ENCODE measurements at regions not wholly inside any gene's neighbourhood (a gene's known extent, or its start where the extent isn't known, plus 50 kb on each side); places are given as distances from the start of the nearest gene placed in this dataset.

- Histone ChIP-seq H3K4me1 (peaks cover 0 to 6% (median under 1%) of the 10 kb centered on the region in 4 donors), H3K9me3 (no peaks in the 10 kb centered on the region), H3K27ac (no peak overlapping the region), H3K36me3 (peaks cover 0 to 7% (median 0%) of the 10 kb centered on the region in 3 donors), H3K27me3 (no peaks in the 10 kb centered on the region), H3K4me3 (no peak overlapping the region)
- DNase-seq (ENCODE audit: low spot score in 2 of 2): no peak
- no peak for TF ChIP-seq POLR2A (IDR thresholded peaks at IDR 0.05)
- TF ChIP-seq, protein P1, sequence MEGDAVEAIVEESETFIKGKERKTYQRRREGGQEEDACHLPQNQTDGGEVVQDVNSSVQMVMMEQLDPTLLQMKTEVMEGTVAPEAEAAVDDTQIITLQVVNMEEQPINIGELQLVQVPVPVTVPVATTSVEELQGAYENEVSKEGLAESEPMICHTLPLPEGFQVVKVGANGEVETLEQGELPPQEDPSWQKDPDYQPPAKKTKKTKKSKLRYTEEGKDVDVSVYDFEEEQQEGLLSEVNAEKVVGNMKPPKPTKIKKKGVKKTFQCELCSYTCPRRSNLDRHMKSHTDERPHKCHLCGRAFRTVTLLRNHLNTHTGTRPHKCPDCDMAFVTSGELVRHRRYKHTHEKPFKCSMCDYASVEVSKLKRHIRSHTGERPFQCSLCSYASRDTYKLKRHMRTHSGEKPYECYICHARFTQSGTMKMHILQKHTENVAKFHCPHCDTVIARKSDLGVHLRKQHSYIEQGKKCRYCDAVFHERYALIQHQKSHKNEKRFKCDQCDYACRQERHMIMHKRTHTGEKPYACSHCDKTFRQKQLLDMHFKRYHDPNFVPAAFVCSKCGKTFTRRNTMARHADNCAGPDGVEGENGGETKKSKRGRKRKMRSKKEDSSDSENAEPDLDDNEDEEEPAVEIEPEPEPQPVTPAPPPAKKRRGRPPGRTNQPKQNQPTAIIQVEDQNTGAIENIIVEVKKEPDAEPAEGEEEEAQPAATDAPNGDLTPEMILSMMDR (IDR thresholded peaks at IDR 0.05): no peak
- TF ChIP-seq EP300 (IDR thresholded peaks at IDR 0.05): no peak
- 78 to 87% methylated on average over 5 to 6 of the region's 6 CpGs for WGBS, 2 donors
Measured at GRCh38 chr10:31116226-31116625, 84.6 kb upstream of the ZNF438 start.

DNA sequence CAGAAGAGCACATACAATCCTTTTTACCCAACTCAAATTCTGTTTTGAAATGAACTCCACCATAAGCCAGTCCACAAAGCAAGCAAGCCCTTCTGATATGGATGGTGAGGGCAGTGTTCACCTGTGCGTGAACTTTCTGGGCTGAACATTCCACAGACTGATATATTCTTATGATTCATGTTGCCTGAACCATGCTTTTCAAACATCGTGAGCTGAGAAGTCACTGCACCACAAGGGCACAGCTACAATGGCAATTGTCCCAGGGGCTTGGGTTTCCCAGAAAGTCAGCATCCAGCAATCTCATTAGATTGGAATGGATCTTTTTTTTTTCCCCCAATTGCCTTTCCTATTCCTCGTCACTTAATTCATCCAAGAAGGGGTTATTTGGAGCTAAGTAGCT lies 86.9 kb upstream of the ZNF438 start:
- Histone ChIP-seq H3K27ac (no peak overlapping the region), H3K4me1 (peaks cover 0 to 11% (median 4%) of the 10 kb centered on the region in 4 donors), H3K9me3 (no peaks in the 10 kb centered on the region), H3K4me3 (no peak overlapping the region), H3K36me3 (peaks cover 0 to 7% (median 0%) of the 10 kb centered on the region in 3 donors), H3K27me3 (no peaks in the 10 kb centered on the region)
- 65 to 73% methylated on average over 3 of the region's 3 CpGs for WGBS, 2 donors
- TF ChIP-seq POLR2A (IDR thresholded peaks at IDR 0.05): no peak
- TF ChIP-seq, protein P1 (IDR thresholded peaks at IDR 0.05): no peak
- TF ChIP-seq EP300 (IDR thresholded peaks at IDR 0.05): no peak
- no peak for DNase-seq (ENCODE audit: low spot score in 2 of 2)

GRCh38 chr10:31120392-31120791 lies 88.7 kb upstream of the ZNF438 start:
- DNase-seq (ENCODE audit: low spot score in 2 of 2): no peak
- Histone ChIP-seq H3K9me3 (no peaks in the 10 kb centered on the region), H3K36me3 (no peaks in the 10 kb centered on the region), H3K4me3 (no peak overlapping the region), H3K27me3 (no peaks in the 10 kb centered on the region), H3K27ac (peak overlapping the region in 1 of 4 donors; percentile 33), H3K4me1 (peaks cover 0 to 11% (median 4%) of the 10 kb centered on the region in 4 donors)
- TF ChIP-seq, protein P1 (IDR thresholded peaks at IDR 0.05): no peak
- no peak for TF ChIP-seq POLR2A (IDR thresholded peaks at IDR 0.05)
- no peak for TF ChIP-seq EP300 (IDR thresholded peaks at IDR 0.05)
- WGBS, 2 donors: 55 to 60% methylated on average over 1 of the region's 1 CpG

DNA sequence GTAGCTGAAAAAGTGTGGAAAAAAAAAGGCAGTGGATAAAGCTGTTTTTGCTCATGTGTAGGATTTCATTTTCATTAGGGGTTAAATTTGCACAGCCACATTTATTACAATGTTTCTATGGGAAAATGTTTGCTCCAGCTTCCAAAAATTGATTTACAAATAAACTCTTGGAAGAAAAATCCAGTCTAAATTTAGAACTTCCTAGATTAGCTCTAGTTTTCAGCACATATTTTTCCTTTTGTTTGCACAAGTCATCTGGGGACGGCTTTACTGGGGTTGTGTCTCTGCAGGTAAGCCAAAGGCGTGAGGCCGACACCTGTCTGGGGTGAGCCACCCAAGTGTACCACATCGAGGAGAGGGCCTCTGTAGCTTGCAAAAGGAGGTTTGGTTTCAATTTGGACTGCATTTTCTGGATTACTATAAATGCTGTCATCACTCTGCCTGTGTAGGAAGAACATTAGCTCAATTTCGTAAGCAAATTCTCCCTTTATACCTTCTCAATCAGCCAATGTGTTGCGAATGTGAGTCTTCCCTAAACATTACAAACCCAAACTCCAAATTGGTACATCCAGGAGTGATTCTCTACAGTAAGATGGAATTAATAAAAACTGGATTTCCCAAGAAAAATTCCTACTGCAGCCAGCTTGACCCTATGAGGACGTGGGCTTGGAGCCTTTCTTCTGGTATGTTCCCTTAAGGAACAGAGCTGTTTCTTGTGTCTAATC lies 89.5 kb upstream of the ZNF438 start:
- TF ChIP-seq, protein P1 (IDR thresholded peaks at IDR 0.05): no peak
- TF ChIP-seq EP300 (IDR thresholded peaks at IDR 0.05) (no peak), POLR2A (IDR thresholded peaks at IDR 0.05) (no peak)

DNA sequence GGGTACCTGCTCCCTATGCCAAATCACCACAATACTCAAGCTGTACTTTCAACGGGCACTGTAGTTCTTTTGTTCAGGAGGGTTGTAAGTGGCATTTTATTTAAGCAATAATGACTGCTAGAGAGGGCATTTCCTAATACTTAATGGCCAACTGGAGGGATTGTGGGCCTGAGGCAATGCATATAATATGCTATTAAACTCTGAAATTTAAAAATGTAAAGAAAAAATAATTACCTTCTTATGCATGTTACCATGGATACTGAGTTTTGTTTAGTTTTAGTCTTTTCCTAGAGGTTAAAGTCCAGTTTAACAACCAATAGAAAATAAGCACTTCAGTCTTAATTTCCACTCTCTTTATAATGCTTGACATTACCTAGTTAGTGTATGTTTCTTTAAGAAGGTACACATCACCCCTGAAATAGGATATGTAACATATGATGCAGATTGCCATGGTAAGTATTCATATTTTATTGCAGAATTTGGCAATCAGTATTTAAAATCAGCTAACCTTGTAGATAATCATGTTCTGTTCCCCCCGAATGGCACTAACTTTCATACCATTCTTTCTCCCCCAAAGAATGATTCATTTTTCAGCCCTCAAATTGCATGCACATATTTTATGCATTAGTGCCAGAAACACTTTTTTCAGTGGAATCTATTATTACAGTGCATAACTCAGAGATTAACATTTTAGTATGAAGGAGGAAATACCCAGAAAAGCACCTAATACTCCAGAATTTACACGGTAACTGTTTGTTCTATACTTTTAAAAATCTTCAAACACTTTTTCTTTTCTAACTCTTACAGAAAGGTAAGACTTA lies 90.3 kb upstream of the ZNF438 start:
- TF ChIP-seq EP300 (IDR thresholded peaks at IDR 0.05) (no peak), POLR2A (IDR thresholded peaks at IDR 0.05) (no peak)
- TF ChIP-seq, protein P1 (IDR thresholded peaks at IDR 0.05): no peak
- H3K27me3 ChIP-seq: no peaks in the 10 kb centered on the region
- H3K27ac ChIP-seq: peak overlapping the region in 1 of 4 donors; percentile 33
- H3K4me1 ChIP-seq: peaks cover 0 to 11% (median 4%) of the 10 kb centered on the region in 4 donors
- H3K36me3 ChIP-seq: no peaks in the 10 kb centered on the region
- DNase-seq (ENCODE audit: low spot score in 2 of 2): no peak
- 48 to 59% methylated on average over 3 of the region's 3 CpGs for WGBS, 2 donors
- H3K9me3 ChIP-seq: no peaks in the 10 kb centered on the region
- no peak overlapping the region for H3K4me3 ChIP-seq

More for the DNA sequence above, 89.5 kb upstream of the ZNF438 start:
- peaks cover 0 to 11% (median 4%) of the 10 kb centered on the region in 4 donors for H3K4me1 ChIP-seq
- no peaks in the 10 kb centered on the region for H3K27me3 ChIP-seq
- no peak for DNase-seq (ENCODE audit: low spot score in 2 of 2)
- no peak overlapping the region for H3K4me3 ChIP-seq
- no peaks in the 10 kb centered on the region for H3K36me3 ChIP-seq
- H3K9me3 ChIP-seq: no peaks in the 10 kb centered on the region
- 57 to 59% methylated on average over 7 of the region's 7 CpGs for WGBS, 2 donors
- peak overlapping the region in 2 of 4 donors; percentile 33 to 34 for H3K27ac ChIP-seq
